ENCODE measurements at regions not wholly inside any gene's neighbourhood (a gene's known extent, or its start where the extent isn't known, plus 50 kb on each side); places are given as distances from the start of the nearest gene placed in this dataset.

DNA sequence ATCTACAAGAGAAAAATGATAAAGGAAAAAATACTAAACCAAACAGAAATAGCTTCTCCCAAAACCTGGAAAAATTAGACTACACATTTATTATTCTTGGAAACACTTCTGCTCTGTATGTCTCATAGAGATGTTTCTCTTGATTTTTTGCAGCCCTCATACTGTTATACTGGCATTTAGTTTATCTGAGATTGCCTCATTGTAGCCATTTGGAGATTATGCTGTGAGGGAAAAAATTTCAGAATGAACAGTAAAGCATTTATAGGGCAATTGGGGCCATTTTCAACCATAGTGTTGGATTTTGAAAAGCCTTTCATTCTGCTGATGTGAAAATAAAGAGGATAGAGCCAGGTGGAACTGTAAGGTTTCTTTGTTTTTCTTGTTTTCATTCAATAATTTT is 441.8 kb upstream of the RIOK2 start:
- TF ChIP-seq, protein P1, sequence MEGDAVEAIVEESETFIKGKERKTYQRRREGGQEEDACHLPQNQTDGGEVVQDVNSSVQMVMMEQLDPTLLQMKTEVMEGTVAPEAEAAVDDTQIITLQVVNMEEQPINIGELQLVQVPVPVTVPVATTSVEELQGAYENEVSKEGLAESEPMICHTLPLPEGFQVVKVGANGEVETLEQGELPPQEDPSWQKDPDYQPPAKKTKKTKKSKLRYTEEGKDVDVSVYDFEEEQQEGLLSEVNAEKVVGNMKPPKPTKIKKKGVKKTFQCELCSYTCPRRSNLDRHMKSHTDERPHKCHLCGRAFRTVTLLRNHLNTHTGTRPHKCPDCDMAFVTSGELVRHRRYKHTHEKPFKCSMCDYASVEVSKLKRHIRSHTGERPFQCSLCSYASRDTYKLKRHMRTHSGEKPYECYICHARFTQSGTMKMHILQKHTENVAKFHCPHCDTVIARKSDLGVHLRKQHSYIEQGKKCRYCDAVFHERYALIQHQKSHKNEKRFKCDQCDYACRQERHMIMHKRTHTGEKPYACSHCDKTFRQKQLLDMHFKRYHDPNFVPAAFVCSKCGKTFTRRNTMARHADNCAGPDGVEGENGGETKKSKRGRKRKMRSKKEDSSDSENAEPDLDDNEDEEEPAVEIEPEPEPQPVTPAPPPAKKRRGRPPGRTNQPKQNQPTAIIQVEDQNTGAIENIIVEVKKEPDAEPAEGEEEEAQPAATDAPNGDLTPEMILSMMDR (IDR thresholded peaks at IDR 0.05), result no peak
- ATAC-seq (ENCODE audit: low FRiP score) (no peak), DNase-seq (ENCODE audit: low spot score) (no peak)

DNA sequence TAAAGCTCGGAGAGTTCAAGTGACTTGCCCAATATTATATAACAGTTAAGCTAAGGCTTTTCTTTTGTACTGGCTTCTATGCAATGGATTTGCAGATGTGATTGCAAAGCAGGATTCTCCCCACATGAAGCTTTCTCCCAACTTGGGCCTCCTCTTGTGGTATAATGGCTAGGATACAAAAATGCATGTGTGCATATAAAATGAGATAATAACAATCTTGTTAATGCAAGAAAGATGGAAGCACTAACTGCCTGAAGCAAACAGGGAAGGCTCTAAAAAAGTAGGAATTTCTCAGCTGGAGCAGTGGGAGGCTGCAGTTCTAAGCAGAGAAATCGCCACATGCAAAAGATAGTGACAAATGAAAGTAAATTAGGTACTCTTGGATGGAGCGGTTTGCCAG is 444.2 kb upstream of the RIOK2 start:
- TF ChIP-seq, protein P1 (IDR thresholded peaks at IDR 0.05), result no peak
- ATAC-seq (ENCODE audit: low FRiP score) (no peak), DNase-seq (ENCODE audit: low spot score) (no peak)

DNA sequence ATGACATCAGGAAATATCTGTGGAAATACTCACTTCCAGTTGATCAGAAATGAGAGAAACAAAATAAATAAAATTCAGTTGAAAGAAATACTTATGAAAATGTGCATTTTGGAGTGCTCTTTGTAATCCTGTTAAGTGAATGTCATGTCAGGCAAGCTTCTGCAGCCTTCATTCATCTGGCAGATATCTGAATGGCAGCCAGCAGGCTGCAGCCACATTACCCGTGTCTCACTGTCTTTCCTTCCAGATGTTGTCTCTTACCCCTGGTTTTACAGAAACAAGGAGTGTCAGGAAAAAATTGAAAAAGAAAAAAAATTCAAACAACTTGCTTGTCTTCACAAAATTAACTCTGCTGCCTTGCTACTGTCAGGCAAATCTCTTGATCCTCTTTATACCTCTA is 445.0 kb upstream of the RIOK2 start:
- DNase-seq (ENCODE audit: low spot score) (no peak), ATAC-seq (ENCODE audit: low FRiP score) (no peak)
- TF ChIP-seq, protein P1 (IDR thresholded peaks at IDR 0.05), result no peak

DNA sequence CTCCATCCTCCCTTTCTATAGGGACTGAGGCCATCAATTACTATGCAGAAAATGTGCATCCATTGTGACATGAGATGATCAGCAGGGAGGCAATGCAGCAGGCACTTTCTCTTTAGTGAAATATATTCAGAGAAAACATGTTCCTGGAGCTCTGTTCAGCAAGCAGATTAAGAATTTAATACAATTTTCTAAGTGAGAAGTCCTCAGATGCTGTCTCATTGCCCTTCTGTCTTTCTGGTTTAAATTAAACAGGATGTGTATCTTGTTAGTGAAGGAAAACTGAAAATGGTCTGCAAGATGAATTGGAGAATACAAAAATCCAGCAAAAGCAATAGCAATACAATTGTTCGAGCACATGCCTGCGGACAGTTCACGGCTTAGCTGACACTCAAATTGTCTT is 445.8 kb upstream of the RIOK2 start:
- ATAC-seq (ENCODE audit: low FRiP score), result no peak
- TF ChIP-seq, protein P1 (IDR thresholded peaks at IDR 0.05), result no peak
- no peak for DNase-seq (ENCODE audit: low spot score)

DNA sequence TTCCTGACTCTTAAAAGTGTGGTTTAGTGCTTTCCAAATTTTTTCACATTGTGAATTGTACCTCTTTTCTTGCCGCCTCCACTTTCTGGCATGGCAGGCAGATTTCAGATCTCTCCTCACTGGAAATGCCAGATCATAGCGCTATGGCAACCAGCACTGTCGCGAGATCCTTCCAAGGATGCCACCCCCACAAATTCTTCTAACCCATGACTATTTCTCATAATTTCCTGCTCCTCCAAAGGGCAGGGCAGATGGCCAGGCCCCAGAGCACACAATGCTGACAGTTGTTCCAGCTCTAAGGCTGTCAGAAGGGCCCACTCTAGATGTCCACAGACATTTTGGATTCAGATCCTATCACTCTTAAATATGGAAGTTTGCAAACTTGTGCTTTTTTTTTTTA is 446.2 kb upstream of the RIOK2 start:
- ATAC-seq (ENCODE audit: low FRiP score) (no peak), DNase-seq (ENCODE audit: low spot score) (no peak)
- TF ChIP-seq, protein P1 (IDR thresholded peaks at IDR 0.05), result no peak

DNA sequence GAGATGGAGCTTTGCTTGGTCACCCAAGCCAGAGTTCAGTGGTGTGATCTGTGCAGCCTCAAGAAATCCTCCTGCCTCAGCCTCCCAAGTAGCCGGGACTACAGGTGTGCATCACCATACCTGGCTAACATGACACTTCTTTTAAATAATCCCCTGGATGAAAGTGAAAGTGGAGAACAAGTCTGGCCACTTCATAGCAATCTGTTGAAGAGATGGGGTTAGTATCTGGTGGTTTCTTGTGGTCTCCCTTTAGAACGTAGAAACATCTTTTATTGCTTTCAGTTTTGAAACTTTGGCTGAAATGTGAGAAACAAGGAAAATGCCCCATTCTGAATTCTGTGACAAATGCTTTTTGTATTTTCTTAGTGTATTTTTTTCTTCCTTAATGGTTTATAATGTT is 452.5 kb upstream of the RIOK2 start:
- no peak for ATAC-seq (ENCODE audit: low FRiP score)
- no peak for DNase-seq (ENCODE audit: low spot score)
- TF ChIP-seq, protein P1 (IDR thresholded peaks at IDR 0.05), result no peak

DNA sequence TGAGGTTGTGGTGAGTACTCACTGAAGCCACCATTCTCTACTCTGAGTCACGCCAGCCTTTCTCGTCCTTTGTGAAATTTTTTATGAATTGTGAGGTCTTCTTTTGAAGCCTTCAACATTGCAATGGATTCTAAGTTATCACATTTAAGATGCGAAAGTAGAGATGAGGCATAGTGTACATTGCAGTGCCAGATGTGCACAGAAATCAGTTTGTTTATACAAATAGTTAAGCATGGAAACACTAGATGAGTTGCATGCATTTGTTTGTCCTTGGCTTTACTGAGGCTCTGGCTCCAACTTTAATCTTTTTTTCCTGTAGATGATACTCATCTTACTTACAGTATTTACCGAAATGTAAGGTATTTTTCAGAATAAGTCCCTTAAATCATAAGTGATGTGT is 453.7 kb upstream of the RIOK2 start:
- no peak for DNase-seq (ENCODE audit: low spot score)
- ATAC-seq (ENCODE audit: low FRiP score), result no peak
- TF ChIP-seq, protein P1 (IDR thresholded peaks at IDR 0.05), result no peak
